ENCODE measurements at regions not wholly inside any gene's neighbourhood (a gene's known extent, or its start where the extent isn't known, plus 50 kb on each side); places are given as distances from the start of the nearest gene placed in this dataset.

GRCh38 chr4:150021483-150021882 lies 56.8 kb upstream of the DCLK2 start:
- TF ChIP-seq EP300 (IDR thresholded peaks at IDR 0.05) (no peak), CTCF (IDR thresholded peaks at IDR 0.05) (no peak), POLR2A (IDR thresholded peaks at IDR 0.05) (no peak)
